ENCODE measurements at regions not wholly inside any gene's neighbourhood (a gene's known extent, or its start where the extent isn't known, plus 50 kb on each side); places are given as distances from the start of the nearest gene placed in this dataset.
A peak's percentile ranks its signal among the peaks of the same experiment; 100 is the strongest.

DNA sequence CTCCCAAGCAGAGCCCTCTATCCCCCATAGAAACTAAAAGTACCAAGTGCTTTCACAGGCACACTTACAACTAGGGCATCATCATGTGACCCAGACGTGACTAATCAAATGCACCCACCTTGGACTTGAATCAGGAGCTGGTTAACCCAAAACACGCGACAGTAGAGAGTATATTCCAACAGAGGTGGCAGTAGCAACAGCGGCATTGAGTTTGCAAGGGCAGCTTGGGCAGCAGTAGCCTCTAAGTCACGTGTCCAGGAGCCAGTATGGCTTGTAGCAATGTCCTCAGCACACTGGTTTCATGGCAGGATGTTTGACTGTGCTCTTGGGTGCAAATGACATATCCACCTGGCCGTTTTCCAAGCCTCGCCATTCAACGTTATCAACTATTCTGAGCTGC, 73.4 kb upstream of the DNAH5 start:
- no peak for DNase-seq (ENCODE audit: low read depth)

DNA sequence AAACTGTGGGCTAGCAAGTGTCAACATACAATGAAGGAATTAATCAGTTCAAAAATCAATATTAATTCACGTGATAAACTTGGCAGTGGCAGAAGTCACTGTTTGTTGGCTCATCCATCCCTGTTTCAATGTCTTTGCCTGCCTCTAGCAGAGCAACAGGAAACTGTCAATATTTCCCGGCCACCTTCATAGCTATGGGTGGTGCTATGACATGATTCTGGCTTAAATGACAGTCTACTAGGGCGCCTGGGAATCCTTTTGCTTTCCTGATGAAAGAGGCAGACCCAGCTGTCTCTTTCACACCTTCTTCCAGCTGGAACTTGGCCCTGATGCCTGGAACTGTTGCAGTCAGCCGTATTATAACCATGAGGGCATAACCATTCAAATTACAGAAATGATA, 72.1 kb upstream of the DNAH5 start:
- no peak for DNase-seq (ENCODE audit: low read depth)

DNA sequence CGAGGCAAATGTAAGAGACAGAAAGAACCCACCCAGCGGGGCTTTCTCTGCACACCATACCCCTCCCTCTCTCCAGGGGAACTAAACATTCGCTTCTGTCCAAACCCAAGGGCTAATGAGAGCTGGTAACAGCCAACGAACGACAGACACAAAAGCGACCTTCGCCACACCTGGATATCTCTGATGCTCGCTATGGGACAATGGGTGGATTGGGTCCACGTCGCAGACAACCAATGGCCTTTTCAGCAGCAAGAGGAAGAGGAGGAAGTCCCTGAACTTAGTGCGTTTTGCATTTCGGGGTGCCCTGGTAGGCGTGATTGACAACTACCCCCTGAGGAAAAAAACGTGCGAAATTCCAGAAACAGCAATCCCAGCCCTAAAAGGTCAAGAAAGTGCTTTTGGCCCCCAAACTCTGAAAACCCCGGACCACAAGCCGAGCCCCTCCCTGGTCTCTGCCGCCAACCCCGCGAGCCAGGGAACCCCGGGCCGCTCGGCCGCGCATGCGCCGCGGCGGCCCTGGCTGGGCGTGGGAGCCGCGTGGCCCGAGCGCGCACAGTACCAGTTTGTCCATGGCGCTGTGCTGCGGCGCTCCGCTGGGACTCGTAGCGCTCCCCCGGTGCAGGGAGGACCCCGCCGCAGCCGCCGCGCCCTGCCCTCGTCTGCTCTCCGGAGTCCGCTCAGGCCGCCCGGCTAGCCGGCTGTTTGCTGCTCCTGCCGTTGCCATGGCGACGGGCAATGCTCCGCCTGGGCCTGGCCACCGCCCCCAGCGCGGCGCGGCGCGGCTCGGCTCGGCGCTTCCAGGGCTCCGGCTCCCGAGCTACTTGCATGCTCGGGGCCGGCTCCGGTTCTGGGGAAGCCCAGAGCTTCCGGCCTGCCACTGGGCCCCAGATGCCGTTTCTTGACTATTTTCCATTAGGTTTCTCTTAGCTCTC, 66.9 kb upstream of the DNAH5 start:
- DNase-seq (ENCODE audit: low read depth) = peak; percentile 95

DNA sequence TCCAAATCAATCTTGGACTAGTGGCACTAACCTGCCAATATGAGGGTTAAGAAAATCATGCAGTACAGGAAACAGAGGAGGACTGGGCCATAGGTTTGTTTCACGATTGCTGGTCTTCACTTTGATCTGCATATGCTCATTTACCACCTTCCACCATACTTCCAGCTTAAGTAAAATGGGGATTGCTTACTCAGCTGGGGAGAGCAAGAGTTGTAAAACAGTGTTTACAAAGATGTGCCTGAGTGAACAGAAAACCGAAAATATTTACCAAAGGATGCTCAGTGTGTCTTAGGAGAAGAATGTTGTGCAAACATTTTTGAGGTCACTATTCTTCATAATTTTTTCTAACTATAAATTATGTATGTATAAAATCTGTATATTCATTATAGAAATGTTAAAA, 65.1 kb upstream of the DNAH5 start:
- DNase-seq (ENCODE audit: low read depth) = peak; percentile 45

DNA sequence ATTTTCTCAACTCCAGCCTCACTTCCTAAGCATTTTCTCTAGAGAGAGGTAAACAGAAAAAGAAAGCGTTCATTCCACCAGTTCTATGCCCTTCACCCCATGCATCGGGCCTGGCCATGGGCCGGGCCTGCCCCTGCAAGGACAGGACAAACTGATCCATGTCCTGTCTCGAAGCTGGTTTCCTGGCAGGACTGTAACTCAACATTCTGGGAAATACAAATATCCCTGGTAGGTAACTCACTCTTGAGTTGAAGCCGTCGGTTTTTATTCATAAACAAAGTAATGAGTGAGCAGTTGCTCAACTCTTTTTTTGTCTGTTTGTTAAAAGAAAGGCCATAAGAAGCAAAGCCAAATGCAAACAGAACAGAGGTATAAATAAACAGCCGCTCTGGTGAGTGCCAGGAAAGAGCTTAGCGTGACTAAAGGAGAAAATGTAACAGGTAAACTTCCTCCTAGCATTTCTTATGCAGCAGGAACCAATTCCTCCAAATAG, 64.4 kb upstream of the DNAH5 start:
- peak; percentile 86 for DNase-seq (ENCODE audit: low read depth)

DNA sequence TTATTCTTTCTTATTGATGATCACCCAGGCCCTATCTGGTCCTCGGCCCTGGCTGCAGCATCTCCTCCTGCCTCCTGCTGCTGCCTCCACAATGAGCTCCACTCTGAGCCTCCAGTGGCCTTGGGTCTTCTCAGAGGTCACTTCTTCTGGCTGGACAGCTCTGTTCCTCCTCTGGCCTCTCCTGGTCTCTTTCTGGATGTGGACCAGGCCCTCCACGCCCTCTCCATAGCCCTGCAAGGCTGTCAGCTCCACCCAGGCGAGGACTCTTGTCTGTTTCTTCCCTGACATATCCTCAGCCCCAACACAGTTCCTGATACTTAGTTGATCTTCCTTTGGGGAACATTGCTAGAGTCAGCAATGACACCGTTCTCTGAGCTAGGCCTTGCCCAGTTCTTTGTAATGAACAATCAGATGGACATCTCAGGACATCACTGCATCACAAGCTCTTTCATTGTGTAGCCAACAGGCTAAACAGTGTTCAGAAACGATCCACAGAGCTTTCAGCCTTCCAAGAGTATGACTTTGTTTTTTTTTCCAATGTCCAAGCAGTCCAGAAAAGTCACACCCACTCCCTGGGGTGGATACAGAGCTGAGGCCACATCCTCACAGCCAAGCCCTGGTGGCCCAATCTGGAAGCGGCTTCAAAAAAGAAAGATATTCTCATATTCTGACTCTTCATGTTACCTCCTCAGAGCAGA, 62.5 kb upstream of the DNAH5 start:
- no peak for DNase-seq (ENCODE audit: low read depth)

DNA sequence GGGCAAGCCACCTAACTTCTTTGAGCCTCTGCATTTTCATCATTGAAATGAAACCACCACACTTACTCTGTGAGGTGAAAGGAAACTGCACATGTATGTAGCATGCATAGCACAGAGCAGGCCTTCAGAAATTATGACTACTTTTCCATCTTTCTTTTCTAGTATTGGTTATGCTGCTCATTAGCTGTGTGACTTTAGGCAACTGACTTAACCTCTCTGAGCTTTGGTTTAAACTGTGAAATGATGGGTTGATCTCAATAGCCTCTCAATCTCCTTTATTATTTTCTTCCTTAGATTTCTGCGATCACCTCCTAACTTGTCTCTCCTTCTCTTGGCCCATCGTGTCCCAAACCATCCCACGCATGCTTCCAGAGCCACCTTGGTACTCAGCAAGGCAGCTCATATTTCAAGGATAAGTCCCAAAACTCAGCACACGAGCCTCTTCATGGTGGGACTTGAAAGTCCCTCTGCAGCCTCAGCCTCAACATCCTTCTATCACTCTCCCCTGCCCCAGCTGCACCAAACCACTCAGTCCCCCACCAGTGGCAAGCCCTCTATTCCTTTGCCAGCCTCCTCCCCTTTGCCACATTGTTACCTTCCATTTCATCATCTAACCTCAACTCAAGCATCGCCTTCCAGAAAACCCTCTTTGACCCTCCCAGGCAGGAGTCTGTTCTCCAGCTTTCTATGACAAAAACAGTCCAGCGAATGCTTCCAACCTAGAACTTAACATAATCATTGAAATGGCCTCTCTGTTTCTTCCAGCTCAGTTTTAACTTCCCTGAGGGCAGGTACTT, 60.3 kb upstream of the DNAH5 start:
- DNase-seq (ENCODE audit: low read depth) = no peak

DNA sequence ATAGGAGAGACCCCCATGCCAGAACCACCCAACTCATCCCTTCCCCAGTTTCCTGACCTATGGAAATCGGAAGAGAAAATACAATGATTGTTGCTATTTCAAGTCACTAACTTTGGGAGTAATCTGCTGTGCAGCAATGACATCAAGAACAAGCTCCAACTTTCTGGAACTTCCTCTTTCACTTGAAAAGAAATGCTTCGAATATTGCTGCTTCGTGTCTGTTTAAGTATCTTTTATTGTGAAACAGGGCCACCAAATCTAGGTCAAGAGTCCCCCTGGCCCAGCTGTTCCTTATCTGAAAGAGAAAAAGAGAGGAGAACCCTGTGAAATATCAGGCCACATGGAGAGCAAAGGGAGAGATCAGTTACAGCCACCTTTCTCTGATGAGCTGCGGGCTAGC, 59.4 kb upstream of the DNAH5 start:
- no peak for DNase-seq (ENCODE audit: low read depth)

DNA sequence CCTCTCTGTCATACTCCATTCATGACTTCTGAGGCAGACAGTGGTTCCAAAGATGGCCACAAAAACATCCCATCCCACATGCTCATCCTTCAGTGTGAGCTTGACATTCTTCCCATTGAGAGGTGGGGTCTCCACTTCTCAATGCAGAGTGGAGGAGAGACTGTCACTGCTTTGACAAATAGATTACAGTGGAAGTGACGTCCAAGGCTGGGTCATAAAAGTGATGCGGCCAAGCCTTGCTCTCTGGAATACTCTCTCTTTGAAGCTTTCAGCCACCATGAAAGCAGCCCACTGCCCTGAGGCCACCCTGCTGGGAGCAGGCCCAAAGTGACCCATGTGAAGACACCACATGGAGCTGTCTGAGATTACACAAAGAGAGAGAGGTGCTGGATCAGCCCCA, 59.0 kb upstream of the DNAH5 start:
- DNase-seq (ENCODE audit: low read depth) = no peak

DNA sequence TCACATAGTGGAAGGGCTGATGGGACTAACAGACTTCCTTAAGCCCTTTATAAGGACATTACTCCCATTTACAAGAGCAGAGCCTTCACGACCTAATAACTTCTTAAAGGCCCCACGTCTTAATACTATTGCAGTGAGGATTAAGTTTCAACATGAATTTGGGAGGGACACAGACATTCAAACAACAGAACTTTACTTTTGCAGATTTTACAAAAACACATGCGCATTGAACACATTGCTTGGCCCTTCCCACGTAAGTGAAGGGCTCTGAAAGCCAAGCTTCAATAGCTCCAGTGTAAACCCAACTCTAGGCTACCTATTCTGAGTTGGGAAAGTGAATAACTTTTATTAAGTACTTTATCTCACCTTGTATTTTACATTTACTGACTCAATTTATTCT, 53.8 kb upstream of the DNAH5 start:
- no peak for DNase-seq (ENCODE audit: low read depth)

DNA sequence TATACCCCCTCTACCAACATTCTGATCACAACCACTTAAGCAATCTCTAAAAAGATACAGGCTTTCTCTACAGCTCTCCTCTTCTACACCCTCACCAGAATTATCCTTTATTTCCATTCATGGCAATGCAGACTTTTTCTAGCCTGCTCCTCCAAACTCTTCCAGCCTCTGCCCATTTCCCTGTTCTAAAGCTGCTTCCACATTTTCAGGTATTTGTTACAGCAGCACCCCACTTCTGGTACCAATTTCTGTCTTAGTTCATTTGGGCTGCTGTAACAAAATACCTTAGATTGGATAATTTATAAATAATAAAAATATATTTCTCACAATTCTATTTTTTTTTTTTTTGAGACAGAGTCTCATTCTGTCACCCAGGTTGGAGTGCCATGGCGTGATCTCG, 53.0 kb upstream of the DNAH5 start:
- DNase-seq (ENCODE audit: low read depth) = no peak

DNA sequence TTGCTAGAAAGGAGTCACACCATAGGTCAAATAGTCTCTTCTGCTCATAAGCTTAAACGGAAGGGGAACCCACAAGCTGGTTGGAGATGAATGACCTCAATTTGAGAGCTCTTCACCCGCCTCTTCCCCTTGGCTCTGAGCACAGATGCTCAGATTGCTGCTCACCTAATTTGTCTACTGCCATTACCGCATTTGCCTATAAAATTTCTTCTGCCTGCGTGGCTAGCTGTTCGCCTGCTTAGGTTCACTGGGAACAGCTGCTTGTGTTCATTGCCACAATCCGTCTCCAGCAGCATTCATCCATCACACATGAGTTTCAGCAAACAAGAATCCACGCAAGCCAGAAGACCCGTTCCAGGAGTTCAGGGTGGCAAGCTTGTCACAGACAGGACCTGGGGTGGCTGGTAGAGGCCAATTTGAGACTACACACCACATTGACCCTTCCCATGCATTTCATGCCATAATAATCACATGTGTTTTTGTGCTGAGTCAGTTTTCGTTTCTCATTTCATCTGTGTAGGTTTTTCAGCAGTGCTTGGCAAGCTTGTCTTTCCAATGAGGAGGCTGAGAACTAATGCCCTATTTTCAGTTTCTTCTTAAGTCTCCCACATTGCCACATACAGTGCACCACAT, 50.2 kb upstream of the DNAH5 start:
- no peak for DNase-seq (ENCODE audit: low read depth)
